Osteoblast (primary cell): ENCODE measurements at regions not wholly inside any gene's neighbourhood (a gene's known extent, or its start where the extent isn't known, plus 50 kb on each side); places are given as distances from the start of the nearest gene placed in this dataset.

Experiments used
- DNase-seq: peaks from one replicate; pipeline ENCODE4 v3.0.0; 2011; ENCODE audit warnings: low spot score, mixed read lengths; ENCODE audit not compliant: insufficient read length; ENCODE audit errors: missing footprints
- H2AFZ ChIP-seq: 2 replicates; pipeline ENCODE4 v1.6.0; 2011; ENCODE audit warnings: mild to moderate bottlenecking, low read length
- H3K27ac ChIP-seq: 2 replicates; pipeline ENCODE4 v1.5.1; 2011; ENCODE audit warnings: mild to moderate bottlenecking, low read depth, low read length, moderate library complexity
- H3K27me3 ChIP-seq: 2 replicates; pipeline ENCODE4 v1.6.0; 2012; ENCODE audit warnings: mild to moderate bottlenecking, control low read depth, inconsistent platforms, low read length, moderate library complexity; ENCODE audit not compliant: insufficient read depth
- H3K36me3 ChIP-seq: 2 replicates; pipeline ENCODE4 v1.5.1; 2011; ENCODE audit warnings: mild to moderate bottlenecking, low read length, control low read depth, moderate library complexity; ENCODE audit not compliant: insufficient read depth
- H3K4me1 ChIP-seq: 2 replicates; pipeline ENCODE4 v1.5.1; 2011; ENCODE audit warnings: mild to moderate bottlenecking, low read length, control low read depth, moderate library complexity; ENCODE audit not compliant: insufficient read depth
- H3K4me2 ChIP-seq: 2 replicates; pipeline ENCODE4 v1.6.0; 2011; ENCODE audit warnings: mild to moderate bottlenecking, low read length; ENCODE audit not compliant: insufficient read depth
- H3K4me3 ChIP-seq: fragments of 200-600 bp; sonication (generic); 3 replicates; pipeline ENCODE4 v1.5.1; 2012; ENCODE audit warnings: mild to moderate bottlenecking, low read length, inconsistent platforms; ENCODE audit not compliant: insufficient read depth
- H3K79me2 ChIP-seq: 2 replicates; pipeline ENCODE4 v1.6.0; 2012; ENCODE audit warnings: mild to moderate bottlenecking, low read length, control low read depth, inconsistent platforms; ENCODE audit not compliant: insufficient read depth
- H3K9me3 ChIP-seq: 2 replicates; pipeline ENCODE4 v1.5.1; 2011; ENCODE audit warnings: low read depth, low read length, control low read depth
- H4K20me1 ChIP-seq: 2 replicates; pipeline ENCODE4 v1.6.0; 2012; ENCODE audit warnings: mild to moderate bottlenecking, low read length, control low read depth; ENCODE audit not compliant: insufficient read depth
- CTCF ChIP-seq: IDR thresholded peaks from 2 replicates; pipeline ENCODE4 v1.5.1; 2011; ENCODE audit warnings: mild to moderate bottlenecking, low read depth, low read length, moderate library complexity; ENCODE audit errors: extremely low read depth

DNA sequence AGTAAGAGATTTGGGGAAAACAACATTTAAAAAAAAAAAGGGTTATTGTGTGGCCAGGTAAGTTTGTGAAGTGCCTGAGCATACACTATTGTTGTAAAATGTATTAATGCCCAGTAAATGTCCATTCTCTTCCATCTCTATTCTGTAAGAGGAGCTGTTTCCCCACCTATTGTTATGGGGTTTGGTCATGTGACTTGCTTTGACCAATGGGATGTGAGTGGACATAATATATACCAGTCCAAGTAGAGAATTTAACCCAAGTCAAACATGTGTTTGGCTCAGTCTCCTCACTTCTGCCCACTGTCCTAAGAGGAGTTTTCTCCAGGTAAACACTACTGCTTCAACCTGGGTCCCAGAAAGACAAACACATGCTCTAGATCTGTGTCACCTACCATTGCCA lies 377.1 kb downstream of the FOXA2 start:
- H4K20me1 ChIP-seq: no peaks in the 10 kb centered on the region
- H3K4me2 ChIP-seq: no peak overlapping the region
- no peak overlapping the region for H3K4me3 ChIP-seq
- no peaks in the 10 kb centered on the region for H3K36me3 ChIP-seq
- no peak for DNase-seq
- H3K79me2 ChIP-seq: no peaks in the 10 kb centered on the region
- H3K9me3 ChIP-seq: no peaks in the 10 kb centered on the region
- H3K27me3 ChIP-seq: no peaks in the 10 kb centered on the region
- no peak overlapping the region for H3K27ac ChIP-seq
- no peak for TF ChIP-seq CTCF
- H3K4me1 ChIP-seq: no peaks in the 10 kb centered on the region
- H2AFZ ChIP-seq: no peak overlapping the region

GRCh38 chr20:22204801-22205200 lies 379.6 kb downstream of the FOXA2 start:
- no peak for TF ChIP-seq CTCF
- no peak for DNase-seq
- Histone ChIP-seq H3K4me3 (no peak overlapping the region), H3K4me1 (no peaks in the 10 kb centered on the region), H3K27me3 (no peaks in the 10 kb centered on the region), H3K9me3 (no peaks in the 10 kb centered on the region), H3K36me3 (no peaks in the 10 kb centered on the region), H3K27ac (no peak overlapping the region), H3K79me2 (no peaks in the 10 kb centered on the region), H2AFZ (no peak overlapping the region), H4K20me1 (no peaks in the 10 kb centered on the region), H3K4me2 (no peak overlapping the region)

DNA sequence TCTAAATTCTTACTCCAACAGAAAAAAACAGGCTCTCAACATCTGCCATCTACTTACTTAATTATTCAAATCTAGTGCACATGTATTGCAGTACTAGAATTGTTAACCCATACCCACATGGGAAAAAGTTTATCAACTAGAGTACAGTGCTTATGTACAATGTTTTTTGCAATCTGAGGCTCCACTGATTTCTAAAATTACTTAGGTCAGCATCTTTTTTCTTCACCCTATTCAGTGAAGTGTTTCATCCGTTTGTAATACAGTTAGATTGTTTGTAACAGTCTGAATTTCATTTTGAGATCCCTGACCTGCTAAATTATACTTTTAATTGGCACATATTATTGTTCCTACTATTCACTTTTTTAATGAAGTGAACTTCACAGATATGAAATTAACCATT lies 402.2 kb downstream of the FOXA2 start:
- Histone ChIP-seq H3K79me2 (no peaks in the 10 kb centered on the region), H3K4me3 (no peak overlapping the region), H4K20me1 (no peaks in the 10 kb centered on the region), H3K4me1 (no peaks in the 10 kb centered on the region), H2AFZ (no peak overlapping the region), H3K9me3 (no peaks in the 10 kb centered on the region), H3K4me2 (no peak overlapping the region), H3K27ac (no peak overlapping the region), H3K27me3 (no peaks in the 10 kb centered on the region), H3K36me3 (no peaks in the 10 kb centered on the region)
- no peak for TF ChIP-seq CTCF
- DNase-seq: no peak

- TF ChIP-seq CTCF: no peak
- Histone ChIP-seq H3K79me2 (no peaks in the 10 kb centered on the region), H3K27me3 (no peaks in the 10 kb centered on the region)
Observed at GRCh38 chr20:22180244-22180643, 404.1 kb downstream of the FOXA2 start.

More at GRCh38 chr20:22180244-22180643, 404.1 kb downstream of the FOXA2 start:
- H4K20me1 ChIP-seq: no peaks in the 10 kb centered on the region
- no peaks in the 10 kb centered on the region for H3K9me3 ChIP-seq
- no peak overlapping the region for H3K27ac ChIP-seq
- no peaks in the 10 kb centered on the region for H3K4me1 ChIP-seq
- H3K4me2 ChIP-seq: no peak overlapping the region
- no peak for DNase-seq
- no peaks in the 10 kb centered on the region for H3K36me3 ChIP-seq
- no peak overlapping the region for H2AFZ ChIP-seq
- no peak overlapping the region for H3K4me3 ChIP-seq
